GM10248 (cell line): ENCODE measurements at regions not wholly inside any gene's neighbourhood (a gene's known extent, or its start where the extent isn't known, plus 50 kb on each side); places are given as distances from the start of the nearest gene placed in this dataset.

Experiments used
- CTCF ChIA-PET: fragments of 300-600 bp; sonication (Branson Sonifier 250); formaldehyde crosslinking; extraction: SDS; loops from one replicate; lab custom pipeline; 2021; ENCODE audit warnings: antibody characterized with exemption; lab: Yijun Ruan, JAX
- POLR2A ChIA-PET: fragments of 350-650 bp; sonication (Branson Sonifier 250); formaldehyde crosslinking; extraction: SDS; loops from one replicate; lab custom pipeline; 2020; ENCODE audit warnings: antibody characterized with exemption; lab: Yijun Ruan, JAX
- DNase-seq: peaks from one replicate; pipeline ENCODE4 v3.0.0; 2012; ENCODE audit errors: extremely low spot score
- CTCF ChIP-seq: IDR thresholded peaks from 2 replicates; pipeline ENCODE4 v1.5.1; 2012; ENCODE audit warnings: mild to moderate bottlenecking, low read depth; ENCODE audit errors: extremely low read depth, missing control alignments, control extremely low read depth

- no peak for TF ChIP-seq CTCF
- POLR2A ChIA-PET, result no interaction called here
- DNase-seq, result no peak
- CTCF ChIA-PET, result interaction anchor here (1.1 to 1.4 kb wide), 4 partner anchors 13 to 23 kb away, joined by 3 read pairs; no protein-coding TSS in a partner anchor
Measured at GRCh38 chr1:81571946-81572345, 228.8 kb upstream of the ADGRL2 start.

GRCh38 chr1:81569761-81570160 is 231.0 kb upstream of the ADGRL2 start:
- DNase-seq, result no peak
- no peak for TF ChIP-seq CTCF
- CTCF ChIA-PET, result interaction anchor here (1.2 kb wide), 1 partner anchor 16 kb away, joined by 3 read pairs; no protein-coding TSS in a partner anchor
- POLR2A ChIA-PET, result no interaction called here

GRCh38 chr1:81563632-81564031 is 237.1 kb upstream of the ADGRL2 start:
- ChIA-PET CTCF (no interaction called here), POLR2A (no interaction called here)
- DNase-seq, result no peak
- no peak for TF ChIP-seq CTCF

- POLR2A ChIA-PET, result no interaction called here
- TF ChIP-seq CTCF, result no peak
- CTCF ChIA-PET, result no interaction called here
- no peak for DNase-seq
Measured at GRCh38 chr1:81562934-81563333, 237.8 kb upstream of the ADGRL2 start.

GRCh38 chr1:81560629-81561028 is 240.1 kb upstream of the ADGRL2 start:
- TF ChIP-seq CTCF, result no peak
- POLR2A ChIA-PET, result no interaction called here
- DNase-seq, result no peak
- CTCF ChIA-PET, result interaction anchor here (1.1 kb wide), 1 partner anchor 12 kb away, joined by 3 read pairs; no protein-coding TSS in a partner anchor

GRCh38 chr1:81559662-81560350 is 240.9 kb upstream of the ADGRL2 start:
- TF ChIP-seq CTCF, result no peak
- ChIA-PET CTCF (interaction anchor here (1.5 to 2.9 kb wide), 2 partner anchors 10 to 11 kb away, joined by 3 to 19 read pairs; no protein-coding TSS in a partner anchor), POLR2A (no interaction called here)
- no peak for DNase-seq
